Gastrocnemius medialis (tissue), 4 donors: ENCODE measurements at regions not wholly inside any gene's neighbourhood (a gene's known extent, or its start where the extent isn't known, plus 50 kb on each side); places are given as distances from the start of the nearest gene placed in this dataset.

Source experiments
- ATAC-seq, 2 donors: fragments of 150-250 bp; one replicate each; pipeline ENCODE4 v1.9.1; 2016
- DNase-seq, 2 donors: peaks; one replicate each; pipeline ENCODE4 v3.0.0-alpha.2; 2019
- H3K27ac ChIP-seq, 4 donors: fragments of 200-600 bp; sonication (generic); 1 replicate in 1 of 4; 2 replicates in 3 of 4; pipeline ENCODE4 v1.5.1; 2016 to 2018; ENCODE audit warnings: mild to moderate bottlenecking in 2 of 4, moderate library complexity in 1 of 4
- H3K27me3 ChIP-seq, 3 donors: fragments of 200-600 bp; sonication (generic) in 2 of 3; 1 replicate in 1 of 3; 2 replicates in 2 of 3; pipeline versions ENCODE4 v1.5.1 to v1.6.0; 2016 to 2019; ENCODE audit warnings: mild to moderate bottlenecking in 1 of 3, moderate library complexity in 1 of 3
- H3K36me3 ChIP-seq, 2 donors: fragments of 200-600 bp; sonication (generic) in 1 of 2; one replicate each; pipeline ENCODE4 v1.5.1; 2017 to 2018
- H3K4me1 ChIP-seq, 2 donors: fragments of 200-600 bp; sonication (generic) in 1 of 2; one replicate each; pipeline ENCODE4 v1.5.1; 2016 to 2017; ENCODE audit warnings: mild to moderate bottlenecking in 2 of 2
- H3K4me3 ChIP-seq, 4 donors: fragments of 200-600 bp; sonication (generic) in 3 of 4; 1 replicate in 1 of 4; 2 replicates in 3 of 4; pipeline ENCODE4 v1.5.1; 2016 to 2019; ENCODE audit warnings: mild to moderate bottlenecking in 2 of 4
- H3K9me3 ChIP-seq, 3 donors: fragments of 200-600 bp; sonication (generic) in 2 of 3; 1 replicate in 1 of 3; 2 replicates in 2 of 3; pipeline ENCODE4 v1.5.1; 2016 to 2019
- CTCF ChIP-seq, 5 experiments: fragments of 450-650 bp in 3 of 5; fragments of 200-600 bp in 2 of 5; sonication (generic) in 2 of 5; IDR thresholded peaks in 4 of 5; conservative IDR thresholded peaks in 1 of 5; 1 replicate in 4 of 5; 2 replicates in 1 of 5; pipeline ENCODE4 v1.5.1; 2016 to 2019; ENCODE audit warnings: antibody characterized with exemption in 5 of 5, mild to moderate bottlenecking in 3 of 5, moderate library complexity in 3 of 5
- POLR2A ChIP-seq, 2 donors: fragments of 450-650 bp; IDR thresholded peaks; one replicate each; pipeline ENCODE4 v1.6.1; 2017; ENCODE audit warnings: antibody characterized with exemption in 2 of 2, mild to moderate bottlenecking in 2 of 2, moderate library complexity in 2 of 2
- in situ Hi-C, 4 donors: fragments of 200-750 bp; cut with MboI; loops; one replicate each; pipeline versions ENCODE4 v1.15.0 to v1.8.0; 2017; ENCODE audit warnings: low sequenced_read_pairs in 4 of 4
- intact Hi-C: fragments of 100-400 bp; cut with DNase I; formaldehyde crosslinking; loops from one replicate; pipeline ENCODE4 v1.15.1; 2023; ENCODE audit warnings: low total_unique reads

GRCh38 chr20:40144581-40144980, 544.5 kb downstream of the MAFB start:
- ATAC-seq (no peak), DNase-seq (no peak)
- Histone ChIP-seq H3K27me3 (no peaks in the 10 kb centered on the region), H3K4me3 (no peak overlapping the region), H3K36me3 (no peaks in the 10 kb centered on the region), H3K4me1 (no peaks in the 10 kb centered on the region), H3K9me3 (no peaks in the 10 kb centered on the region), H3K27ac (no peak overlapping the region)
- intact Hi-C loops (no loop called here), in situ Hi-C loops (no loop called here)
- TF ChIP-seq CTCF (IDR thresholded peaks at IDR 0.05 in 4 of 5, conservative IDR thresholded peaks at IDR 0.05 in 1 of 5) (no peak), POLR2A (IDR thresholded peaks at IDR 0.05) (no peak)

GRCh38 chr20:40134176-40134575, 554.9 kb downstream of the MAFB start:
- intact Hi-C loops: no loop called here

GRCh38 chr20:40120827-40121226, 568.2 kb downstream of the MAFB start:
- H3K27me3 ChIP-seq: no peaks in the 10 kb centered on the region
- TF ChIP-seq CTCF (IDR thresholded peaks at IDR 0.05 in 4 of 5, conservative IDR thresholded peaks at IDR 0.05 in 1 of 5): no peak
- TF ChIP-seq POLR2A (IDR thresholded peaks at IDR 0.05): no peak
- ATAC-seq: no peak
- no peaks in the 10 kb centered on the region for H3K4me1 ChIP-seq
- no peak overlapping the region for H3K4me3 ChIP-seq
- intact Hi-C loops (no loop called here), in situ Hi-C loops (no loop called here)
- no peak for DNase-seq
- H3K9me3 ChIP-seq: no peaks in the 10 kb centered on the region
- no peaks in the 10 kb centered on the region for H3K36me3 ChIP-seq
- H3K27ac ChIP-seq: no peak overlapping the region

More at GRCh38 chr20:40134176-40134575, 554.9 kb downstream of the MAFB start:
- TF ChIP-seq POLR2A (IDR thresholded peaks at IDR 0.05): no peak
- no peak for TF ChIP-seq CTCF (IDR thresholded peaks at IDR 0.05 in 4 of 5, conservative IDR thresholded peaks at IDR 0.05 in 1 of 5)
- Histone ChIP-seq H3K4me1 (no peaks in the 10 kb centered on the region), H3K4me3 (no peak overlapping the region), H3K27me3 (no peaks in the 10 kb centered on the region), H3K27ac (no peak overlapping the region), H3K9me3 (no peaks in the 10 kb centered on the region), H3K36me3 (no peaks in the 10 kb centered on the region)
- ATAC-seq (no peak), DNase-seq (no peak)
- in situ Hi-C loops: no loop called here

- no peak for ATAC-seq
- intact Hi-C loops: no loop called here
- Histone ChIP-seq H3K9me3 (no peaks in the 10 kb centered on the region), H3K27ac (no peak overlapping the region), H3K36me3 (no peaks in the 10 kb centered on the region), H3K27me3 (no peaks in the 10 kb centered on the region), H3K4me3 (no peak overlapping the region), H3K4me1 (peaks cover 6 to 26% of the 10 kb centered on the region in 2 donors)
- DNase-seq: no peak
- in situ Hi-C loops: no loop called here
- TF ChIP-seq POLR2A (IDR thresholded peaks at IDR 0.05) (no peak), CTCF (IDR thresholded peaks at IDR 0.05 in 4 of 5, conservative IDR thresholded peaks at IDR 0.05 in 1 of 5) (no peak)
These were observed 577.8 kb downstream of the MAFB start for GRCh38 chr20:40111282-40111681.

GRCh38 chr20:40110311-40110831, 578.7 kb downstream of the MAFB start:
- DNase-seq (peak; percentile 21 to 50), ATAC-seq (peak; percentile 74 to 78)
- intact Hi-C loops: no loop called here
- H3K9me3 ChIP-seq: no peaks in the 10 kb centered on the region
- H3K4me1 ChIP-seq: peaks cover 6 to 26% of the 10 kb centered on the region in 2 donors
- in situ Hi-C loops: no loop called here
- H3K27me3 ChIP-seq: no peaks in the 10 kb centered on the region
- H3K27ac ChIP-seq: peak overlapping the region in 1 of 4 donors; percentile 22
- no peaks in the 10 kb centered on the region for H3K36me3 ChIP-seq
- no peak overlapping the region for H3K4me3 ChIP-seq
- TF ChIP-seq CTCF (IDR thresholded peaks at IDR 0.05 in 4 of 5, conservative IDR thresholded peaks at IDR 0.05 in 1 of 5) (no peak), POLR2A (IDR thresholded peaks at IDR 0.05) (no peak)
